SH-SY5Y (cell line): ENCODE measurements at regions not wholly inside any gene's neighbourhood (a gene's known extent, or its start where the extent isn't known, plus 50 kb on each side); places are given as distances from the start of the nearest gene placed in this dataset.

Experiments used
- GATA2 ChIP-seq: IDR thresholded peaks from 2 replicates; pipeline ENCODE4 v1.6.1; 2011; ENCODE audit warnings: mild to moderate bottlenecking, low read depth, low read length
- GATA3 ChIP-seq: IDR thresholded peaks from 2 replicates; pipeline ENCODE4 v1.6.1; 2011; ENCODE audit warnings: low read depth, mild to moderate bottlenecking, low read length, moderate library complexity

- TF ChIP-seq GATA3 (no peak), GATA2 (no peak)
These were observed 583.2 kb upstream of the ID2 start for GRCh38 chr2:8098476-8099266.
